ENCODE measurements at regions not wholly inside any gene's neighbourhood (a gene's known extent, or its start where the extent isn't known, plus 50 kb on each side); places are given as distances from the start of the nearest gene placed in this dataset.

DNA sequence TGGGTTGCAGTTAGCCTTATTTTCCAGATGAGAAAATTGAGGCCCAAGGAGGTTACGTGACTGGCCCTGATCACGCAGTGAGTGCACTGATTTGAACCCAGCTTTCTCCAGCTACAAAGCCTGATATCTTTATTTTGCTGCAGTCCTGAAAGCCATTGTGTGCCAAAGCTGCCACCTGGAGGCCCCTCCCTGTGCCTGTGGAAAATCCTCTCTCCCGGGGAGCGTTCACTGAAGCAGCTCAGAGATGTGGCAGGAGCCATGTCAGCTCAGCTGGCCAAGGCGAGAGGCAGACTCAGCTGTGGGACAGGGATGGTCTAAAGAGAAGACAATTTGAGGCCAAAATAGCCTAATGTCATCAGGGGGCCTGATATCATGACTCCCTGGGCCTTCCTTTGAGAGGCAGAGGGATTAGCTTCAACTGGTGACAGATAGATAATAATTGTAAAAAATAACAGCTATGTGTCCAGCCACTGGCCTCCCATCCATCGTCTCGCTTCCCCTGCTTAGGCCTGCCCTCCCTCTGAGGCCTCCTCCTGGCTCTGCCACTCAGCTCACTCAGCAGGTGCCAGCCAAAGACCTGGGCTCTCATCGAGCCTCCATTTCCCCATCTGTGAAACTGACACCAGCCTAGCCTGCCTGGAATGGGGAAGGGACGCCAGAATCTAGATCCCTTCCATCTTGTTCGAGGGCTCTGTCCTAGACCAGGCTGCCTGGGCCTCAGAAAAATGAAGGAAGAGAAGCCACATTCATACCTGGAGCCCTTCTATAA is 74.3 kb upstream of the GGTA1 start:
- DNase-seq (ENCODE audit: extremely low read depth, low read depth) = no peak
- TF ChIP-seq, protein P1, sequence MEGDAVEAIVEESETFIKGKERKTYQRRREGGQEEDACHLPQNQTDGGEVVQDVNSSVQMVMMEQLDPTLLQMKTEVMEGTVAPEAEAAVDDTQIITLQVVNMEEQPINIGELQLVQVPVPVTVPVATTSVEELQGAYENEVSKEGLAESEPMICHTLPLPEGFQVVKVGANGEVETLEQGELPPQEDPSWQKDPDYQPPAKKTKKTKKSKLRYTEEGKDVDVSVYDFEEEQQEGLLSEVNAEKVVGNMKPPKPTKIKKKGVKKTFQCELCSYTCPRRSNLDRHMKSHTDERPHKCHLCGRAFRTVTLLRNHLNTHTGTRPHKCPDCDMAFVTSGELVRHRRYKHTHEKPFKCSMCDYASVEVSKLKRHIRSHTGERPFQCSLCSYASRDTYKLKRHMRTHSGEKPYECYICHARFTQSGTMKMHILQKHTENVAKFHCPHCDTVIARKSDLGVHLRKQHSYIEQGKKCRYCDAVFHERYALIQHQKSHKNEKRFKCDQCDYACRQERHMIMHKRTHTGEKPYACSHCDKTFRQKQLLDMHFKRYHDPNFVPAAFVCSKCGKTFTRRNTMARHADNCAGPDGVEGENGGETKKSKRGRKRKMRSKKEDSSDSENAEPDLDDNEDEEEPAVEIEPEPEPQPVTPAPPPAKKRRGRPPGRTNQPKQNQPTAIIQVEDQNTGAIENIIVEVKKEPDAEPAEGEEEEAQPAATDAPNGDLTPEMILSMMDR (IDR thresholded peaks at IDR 0.05; ENCODE audit: low read depth, low read length) = no peak

DNA sequence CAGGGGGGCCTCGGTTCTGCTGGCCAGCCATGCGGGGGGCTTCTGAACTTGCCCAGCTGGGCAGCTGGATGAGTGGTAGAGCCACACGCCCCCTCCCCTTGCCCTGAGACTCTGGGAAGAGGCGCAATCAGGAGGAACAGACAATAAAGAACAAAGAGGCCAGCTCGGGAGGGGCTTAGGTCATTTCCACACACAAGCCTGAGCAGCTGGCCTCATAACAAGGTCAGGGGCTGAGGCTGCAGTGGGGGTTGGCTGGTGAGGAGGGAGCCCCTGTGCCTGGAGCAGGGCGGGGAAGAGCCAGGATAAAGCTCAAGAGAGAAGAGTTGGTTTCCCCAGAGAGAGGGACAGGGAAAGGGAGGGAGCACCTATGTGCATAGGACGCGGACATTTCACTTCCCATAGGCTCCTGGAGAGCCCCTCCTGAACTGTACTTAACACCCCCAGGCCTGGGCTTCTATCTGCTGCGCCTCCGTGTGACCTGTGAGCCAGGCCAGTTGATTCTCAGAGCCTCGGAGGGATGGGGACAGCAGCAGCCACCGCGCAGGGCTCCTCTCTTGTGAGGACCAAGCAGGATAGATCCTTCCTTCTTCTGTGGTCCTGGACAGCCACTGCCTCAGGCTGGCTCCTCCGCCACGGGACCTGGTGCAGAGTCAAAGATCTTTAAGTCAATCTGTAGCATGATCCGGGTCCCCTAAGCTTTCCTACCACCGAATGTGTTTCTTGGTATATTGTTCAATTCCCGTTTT is 75.3 kb upstream of the GGTA1 start:
- DNase-seq (ENCODE audit: extremely low read depth, low read depth) = no peak
- TF ChIP-seq, protein P1 (IDR thresholded peaks at IDR 0.05; ENCODE audit: low read depth, low read length) = no peak

DNA sequence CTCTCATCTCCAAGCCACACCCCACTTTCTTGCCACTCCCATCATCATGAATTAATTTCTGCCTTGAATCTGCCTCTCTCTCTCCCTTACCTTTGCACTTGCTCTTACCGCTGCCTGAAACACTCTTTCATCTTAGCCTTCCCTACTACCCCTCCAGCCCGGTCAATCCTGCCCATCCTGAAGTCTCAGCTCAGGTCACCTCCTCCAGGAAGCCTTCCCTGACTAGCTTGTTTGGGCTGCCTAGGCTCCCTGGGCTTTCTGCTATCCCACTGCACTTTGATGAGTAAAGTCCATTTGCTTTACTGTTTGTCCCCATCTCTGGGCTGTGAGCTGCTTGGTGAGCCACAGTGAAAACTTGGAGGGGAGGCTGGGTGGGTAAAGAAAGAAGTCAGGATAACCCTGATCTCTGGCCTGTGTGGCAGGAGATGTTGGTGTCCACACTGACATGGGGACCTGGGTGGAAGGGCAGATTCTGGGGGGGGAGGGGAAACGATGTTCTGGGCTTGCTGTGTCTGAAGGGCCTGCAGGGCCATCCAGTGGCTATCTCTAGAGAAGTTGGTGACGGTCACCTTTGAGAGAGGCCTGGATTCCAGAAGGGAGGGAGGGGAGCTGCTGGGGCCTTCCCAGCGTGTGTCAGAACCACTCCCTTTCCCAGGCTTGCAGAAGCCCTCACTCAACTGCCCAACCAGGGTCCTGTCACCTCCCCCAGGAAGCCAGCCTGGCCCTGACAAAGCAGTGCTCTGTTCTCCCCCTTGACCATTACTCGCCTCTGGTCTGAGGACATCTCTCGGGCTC is 75.0 kb upstream of the DAB2IP start:
- no peak for DNase-seq (ENCODE audit: extremely low read depth, low read depth)
- TF ChIP-seq, protein P1 (IDR thresholded peaks at IDR 0.05; ENCODE audit: low read depth, low read length) = no peak

DNA sequence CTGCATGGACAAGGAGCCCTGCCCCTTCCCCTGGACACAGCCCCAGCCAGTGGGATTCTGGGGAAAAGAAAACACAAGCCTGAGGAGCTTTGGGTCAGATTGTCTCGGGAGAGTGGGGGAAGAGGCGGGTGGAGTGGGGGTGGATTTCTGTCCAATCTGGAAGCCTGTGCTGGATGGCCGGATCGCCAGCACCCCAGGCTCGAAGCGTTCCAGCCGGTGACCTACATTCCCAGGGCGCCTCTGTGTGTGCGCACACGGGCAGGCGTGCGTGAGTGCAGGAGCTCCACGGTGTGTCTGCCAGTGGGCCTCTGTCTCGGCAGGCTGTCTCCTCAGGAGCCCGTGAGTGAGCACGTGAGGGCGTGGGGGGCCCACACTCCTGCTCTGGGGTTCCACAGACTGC is 74.3 kb upstream of the DAB2IP start:
- no peak for DNase-seq (ENCODE audit: extremely low read depth, low read depth)
- TF ChIP-seq, protein P1 (IDR thresholded peaks at IDR 0.05; ENCODE audit: low read depth, low read length) = no peak

DNA sequence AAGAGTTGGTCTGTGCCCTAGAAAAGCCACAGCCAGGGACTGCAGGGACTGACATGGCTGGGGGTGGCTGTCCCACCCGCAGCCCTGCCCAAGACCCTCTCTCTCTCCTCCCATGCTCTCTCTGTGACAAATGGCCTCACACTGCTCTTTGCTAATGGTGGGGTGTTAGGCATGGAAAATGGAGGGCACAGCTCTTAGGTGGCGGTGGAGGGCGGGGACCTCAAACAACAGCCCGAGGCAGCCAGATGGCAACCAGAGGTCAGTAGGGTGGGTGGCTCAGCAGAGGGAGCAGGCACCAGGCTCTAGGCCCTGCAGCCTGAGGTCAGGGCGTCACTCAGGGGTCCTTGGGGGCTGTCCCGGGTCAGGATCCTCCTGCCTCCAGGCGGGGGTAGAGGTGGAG is 73.9 kb upstream of the DAB2IP start:
- TF ChIP-seq, protein P1 (IDR thresholded peaks at IDR 0.05; ENCODE audit: low read depth, low read length) = no peak
- no peak for DNase-seq (ENCODE audit: extremely low read depth, low read depth)

DNA sequence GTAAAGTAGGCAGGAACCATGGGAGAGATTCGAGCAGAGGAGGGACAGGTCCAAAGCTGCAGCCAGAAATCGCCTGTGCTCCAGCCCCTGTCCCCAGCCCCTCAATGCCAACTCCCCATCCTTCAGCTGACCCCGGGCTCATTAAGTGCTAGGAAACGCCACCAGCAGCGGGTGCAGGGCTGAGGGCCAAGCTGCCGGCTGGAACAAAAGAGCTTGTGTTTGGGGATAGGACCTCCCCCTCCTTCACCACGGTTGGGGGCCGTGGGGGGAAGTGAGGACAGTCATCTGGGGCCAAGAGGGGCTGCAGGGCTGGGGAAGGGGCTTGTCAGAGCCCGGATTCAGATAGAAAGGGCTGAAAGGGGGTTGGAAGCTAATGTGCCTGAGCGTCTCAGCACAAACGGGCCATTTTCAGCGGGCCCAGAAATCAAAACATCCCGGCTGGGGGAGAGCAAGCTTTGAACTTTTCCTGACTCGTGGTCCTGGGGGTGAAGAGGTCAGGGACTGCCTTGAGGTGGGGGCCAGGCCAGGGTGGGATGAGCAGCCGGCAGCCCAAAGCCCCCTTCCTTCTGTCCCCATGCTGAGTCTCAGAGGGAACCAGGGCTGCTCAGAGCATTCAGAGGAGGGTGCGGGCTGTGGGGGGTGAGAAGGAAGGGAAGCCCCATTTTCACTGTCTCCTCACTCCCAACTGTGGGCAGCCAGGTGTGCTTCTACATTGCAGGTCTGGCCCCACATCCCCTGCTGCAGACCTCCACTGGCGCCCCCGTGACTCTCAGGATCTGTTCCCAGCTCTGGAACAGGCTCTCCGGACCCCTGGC is 69.4 kb upstream of the DAB2IP start:
- TF ChIP-seq, protein P1 (IDR thresholded peaks at IDR 0.05; ENCODE audit: low read depth, low read length) = no peak
- DNase-seq (ENCODE audit: extremely low read depth, low read depth) = no peak
